Mesothelial cell of epicardium (in vitro differentiated cells): ENCODE measurements at regions not wholly inside any gene's neighbourhood (a gene's known extent, or its start where the extent isn't known, plus 50 kb on each side); places are given as distances from the start of the nearest gene placed in this dataset.

Experiments
- DNase-seq, 2 experiments: peaks; one replicate each; pipeline ENCODE4 v3.0.0; 2021; ENCODE audit warnings: low spot score in 2 of 2; ENCODE audit not compliant: unreplicated experiment in 2 of 2
- H3K27ac Mint-ChIP-seq: 2 replicates; pipeline ENCODE4 v1.8.0; 2021; ENCODE audit warnings: mixed read lengths
- H3K27me3 Mint-ChIP-seq: 2 replicates; pipeline ENCODE4 v1.8.0; 2021; ENCODE audit warnings: low read depth, mixed read lengths
- H3K36me3 Mint-ChIP-seq: 2 replicates; pipeline ENCODE4 v1.8.0; 2021; ENCODE audit warnings: mixed read lengths
- H3K4me1 Mint-ChIP-seq: 2 replicates; pipeline ENCODE4 v1.8.0; 2021; ENCODE audit warnings: mixed read lengths
- H3K4me3 Mint-ChIP-seq: 2 replicates; pipeline ENCODE4 v1.8.0; 2021; ENCODE audit warnings: mild to moderate bottlenecking, moderate library complexity, mixed read lengths
- H3K9me3 Mint-ChIP-seq: 2 replicates; pipeline ENCODE4 v1.8.0; 2021; ENCODE audit warnings: mixed read lengths
- CTCF ChIP-seq: fragments of 200-600 bp; sonication (generic); IDR thresholded peaks from one replicate; pipeline ENCODE4 v1.5.0; 2021; ENCODE audit warnings: antibody characterized with exemption; ENCODE audit not compliant: unreplicated experiment

GRCh38 chr14:94995551-94995950 is 161.8 kb downstream of the DICER1 start:
- no peak for DNase-seq
- H3K27ac Mint-ChIP-seq: no peak overlapping the region
- no peak overlapping the region for H3K4me3 Mint-ChIP-seq
- peaks cover under 1% of the 10 kb centered on the region for H3K4me1 Mint-ChIP-seq
- peaks cover 65% of the 10 kb centered on the region for H3K27me3 Mint-ChIP-seq
- H3K36me3 Mint-ChIP-seq: no peaks in the 10 kb centered on the region
- TF ChIP-seq CTCF: no peak
- no peaks in the 10 kb centered on the region for H3K9me3 Mint-ChIP-seq

GRCh38 chr14:94994245-94994644 is 163.1 kb downstream of the DICER1 start:
- Mint-ChIP-seq H3K4me1 (peaks cover 10% of the 10 kb centered on the region), H3K36me3 (no peaks in the 10 kb centered on the region), H3K9me3 (no peaks in the 10 kb centered on the region), H3K27me3 (peaks cover 59% of the 10 kb centered on the region), H3K27ac (no peak overlapping the region), H3K4me3 (no peak overlapping the region)
- no peak for DNase-seq
- no peak for TF ChIP-seq CTCF

- no peak for TF ChIP-seq CTCF
- DNase-seq: no peak
- no peaks in the 10 kb centered on the region for H3K36me3 Mint-ChIP-seq
- no peak overlapping the region for H3K27ac Mint-ChIP-seq
- H3K4me3 Mint-ChIP-seq: no peak overlapping the region
- peaks cover 48% of the 10 kb centered on the region for H3K27me3 Mint-ChIP-seq
- H3K4me1 Mint-ChIP-seq: peaks cover 10% of the 10 kb centered on the region
- H3K9me3 Mint-ChIP-seq: peaks cover 6% of the 10 kb centered on the region
Measured at GRCh38 chr14:94992046-94992445, 165.3 kb downstream of the DICER1 start.

GRCh38 chr14:94989946-94990345 is 167.4 kb downstream of the DICER1 start:
- DNase-seq: no peak
- TF ChIP-seq CTCF: no peak
- peaks cover 10% of the 10 kb centered on the region for H3K4me1 Mint-ChIP-seq
- H3K4me3 Mint-ChIP-seq: no peak overlapping the region
- peaks cover 50% of the 10 kb centered on the region for H3K27me3 Mint-ChIP-seq
- H3K9me3 Mint-ChIP-seq: peaks cover 12% of the 10 kb centered on the region
- H3K36me3 Mint-ChIP-seq: no peaks in the 10 kb centered on the region
- H3K27ac Mint-ChIP-seq: no peak overlapping the region

GRCh38 chr14:94989417-94989816 is 167.9 kb downstream of the DICER1 start:
- DNase-seq: no peak
- H3K4me1 Mint-ChIP-seq: peaks cover 10% of the 10 kb centered on the region
- H3K9me3 Mint-ChIP-seq: peaks cover 12% of the 10 kb centered on the region
- no peak for TF ChIP-seq CTCF
- no peaks in the 10 kb centered on the region for H3K36me3 Mint-ChIP-seq
- H3K27me3 Mint-ChIP-seq: peaks cover 51% of the 10 kb centered on the region
- no peak overlapping the region for H3K27ac Mint-ChIP-seq
- H3K4me3 Mint-ChIP-seq: no peak overlapping the region

- no peak for DNase-seq
- Mint-ChIP-seq H3K36me3 (no peaks in the 10 kb centered on the region), H3K4me3 (no peak overlapping the region), H3K9me3 (peaks cover 16% of the 10 kb centered on the region), H3K27me3 (peaks cover 63% of the 10 kb centered on the region), H3K27ac (no peak overlapping the region), H3K4me1 (peaks cover 10% of the 10 kb centered on the region)
- TF ChIP-seq CTCF: no peak
Measured at GRCh38 chr14:94987409-94987808, 169.9 kb downstream of the DICER1 start.
